GDM1 (cell line): ENCODE measurements at regions not wholly inside any gene's neighbourhood (a gene's known extent, or its start where the extent isn't known, plus 50 kb on each side); places are given as distances from the start of the nearest gene placed in this dataset.

Experiments
- DNase-seq: peaks from one replicate; lab custom pipeline; 2025; lab: John Stamatoyannopoulos, UW

- DNase-seq, result no peak
These were observed 225.5 kb upstream of the ADAMTS5 start for GRCh38 chr21:27192281-27192949.

GRCh38 chr21:27190601-27191000 is 223.7 kb upstream of the ADAMTS5 start:
- no peak for DNase-seq

DNA sequence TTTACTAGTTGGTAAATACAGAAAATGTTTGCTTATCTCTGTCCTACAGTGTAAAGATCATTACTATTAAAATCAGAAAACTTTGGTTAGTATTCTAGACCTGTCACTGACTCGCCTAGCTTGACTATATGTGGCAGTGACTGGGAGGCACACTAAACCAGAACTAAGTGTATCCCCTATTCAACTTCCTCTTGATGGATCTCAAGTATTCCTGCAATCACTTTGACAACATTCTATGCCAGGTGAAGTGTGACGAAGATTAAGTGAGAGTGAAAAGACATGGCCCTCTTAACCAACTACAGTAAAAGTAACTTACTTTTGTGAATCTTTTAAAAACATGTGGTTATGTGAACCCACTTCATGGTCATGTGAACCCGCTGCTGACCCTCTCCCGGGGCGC is 223.0 kb upstream of the ADAMTS5 start:
- no peak for DNase-seq

DNA sequence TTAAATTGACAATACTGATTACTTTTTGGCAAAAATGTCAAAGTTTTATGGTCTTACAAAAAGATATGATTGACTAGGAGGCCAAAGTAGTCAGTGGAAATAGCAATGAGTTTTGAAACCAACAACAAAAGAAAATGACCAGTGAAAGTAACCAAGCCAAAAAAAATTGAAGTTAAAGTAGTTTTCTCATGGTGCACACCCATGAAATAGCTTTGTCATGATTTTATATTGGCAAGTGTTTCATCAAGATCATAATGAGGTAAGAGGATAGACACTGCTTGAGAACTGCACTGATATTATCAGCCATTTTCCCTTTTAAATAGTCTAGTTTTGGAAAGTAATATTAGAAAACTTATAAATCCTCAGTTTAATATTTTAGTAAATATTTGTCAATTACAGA is 206.2 kb upstream of the ADAMTS5 start:
- DNase-seq, result no peak

GRCh38 chr21:27171707-27172106 is 204.8 kb upstream of the ADAMTS5 start:
- DNase-seq, result no peak

GRCh38 chr21:27168084-27168483 is 201.2 kb upstream of the ADAMTS5 start:
- DNase-seq, result no peak

DNA sequence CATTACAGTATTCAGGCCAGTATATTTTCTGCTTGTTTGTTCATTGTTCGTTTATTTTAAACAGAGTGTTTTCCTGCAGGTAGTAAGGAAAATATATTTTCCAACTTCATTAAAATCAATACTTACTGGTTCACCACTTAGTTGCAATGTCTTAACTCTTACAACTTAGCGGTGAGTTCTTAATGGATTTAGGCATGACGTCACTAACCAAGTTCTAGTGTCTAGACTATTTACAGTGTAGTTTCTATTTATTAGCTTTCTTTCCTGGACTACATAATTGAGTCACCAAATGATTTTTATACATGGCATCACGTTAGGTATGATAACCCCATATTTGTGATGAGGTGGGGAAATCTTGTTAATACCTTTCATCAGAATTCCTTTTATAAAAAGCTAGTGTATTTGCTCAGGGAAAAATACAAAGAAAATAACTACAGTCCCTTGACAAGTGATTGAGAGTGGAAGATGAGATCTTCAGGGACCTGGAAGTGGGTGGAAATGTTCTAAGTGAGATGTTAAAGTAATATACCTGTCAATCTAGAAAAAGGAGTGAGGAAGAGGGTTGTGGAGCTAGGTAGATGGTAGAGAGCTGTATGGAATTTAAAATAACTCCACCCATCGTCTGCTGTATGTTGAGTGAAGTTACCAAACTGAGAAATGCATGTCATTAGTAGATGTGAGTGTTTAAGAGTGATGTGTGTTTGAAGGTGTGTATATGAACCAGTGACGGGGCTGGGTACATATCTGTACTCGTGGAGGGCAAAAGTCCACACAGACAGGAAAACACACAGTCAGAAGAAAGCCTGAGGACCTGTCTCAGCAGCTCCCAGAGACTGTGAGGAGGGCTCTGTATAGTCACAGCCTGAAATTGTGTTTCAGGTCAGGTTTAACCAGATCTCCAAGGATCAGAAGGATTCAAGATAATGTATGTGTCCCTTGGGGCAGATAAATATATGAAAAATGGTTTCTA is 197.6 kb upstream of the ADAMTS5 start:
- DNase-seq, result no peak

GRCh38 chr21:27158967-27159366 is 192.1 kb upstream of the ADAMTS5 start:
- DNase-seq, result no peak

- DNase-seq, result no peak
These were observed 190.2 kb upstream of the ADAMTS5 start for GRCh38 chr21:27157097-27157496.

DNA sequence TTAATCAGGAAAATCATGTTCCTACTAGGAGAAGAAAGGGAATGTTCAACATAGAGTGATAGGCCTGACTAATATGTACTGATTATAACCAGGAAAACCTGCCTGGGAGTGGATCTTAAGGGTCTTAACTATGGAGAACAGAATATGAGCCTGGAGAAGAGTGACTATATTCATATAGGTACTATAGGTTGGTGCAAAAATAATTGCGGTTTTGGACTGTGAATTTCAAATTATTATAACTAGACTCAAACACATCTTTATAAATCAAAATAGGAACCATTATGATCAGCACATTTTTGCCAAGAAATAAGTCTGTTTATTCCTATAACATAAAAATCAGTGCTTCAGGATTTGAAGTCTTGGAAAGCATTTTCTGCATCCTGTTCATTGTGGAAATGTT is 189.8 kb upstream of the ADAMTS5 start:
- DNase-seq, result no peak

DNA sequence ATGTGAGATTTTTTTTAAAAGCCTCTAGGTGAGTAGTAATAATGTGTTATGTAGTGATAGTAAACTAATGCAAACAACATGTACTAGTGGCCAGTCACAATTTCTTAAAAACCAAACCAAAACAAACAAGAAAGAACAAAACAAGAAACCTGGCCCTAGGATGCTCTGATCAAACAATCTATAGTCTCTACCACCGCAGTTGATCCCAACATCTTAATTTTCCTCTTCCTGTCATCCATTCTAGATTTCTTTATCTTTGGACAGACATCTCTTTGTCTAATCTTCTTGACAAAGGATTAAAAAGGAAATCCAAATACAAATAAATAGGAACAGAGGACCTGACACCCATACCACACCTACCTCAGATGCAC is 188.2 kb upstream of the ADAMTS5 start:
- no peak for DNase-seq

GRCh38 chr21:27154451-27155129 is 187.7 kb upstream of the ADAMTS5 start:
- DNase-seq, result no peak

- no peak for DNase-seq
These were observed 186.1 kb upstream of the ADAMTS5 start for GRCh38 chr21:27152996-27153395.

- no peak for DNase-seq
These were observed 182.1 kb upstream of the ADAMTS5 start for GRCh38 chr21:27149034-27149433.

- DNase-seq, result no peak
These were observed 179.4 kb upstream of the ADAMTS5 start for GRCh38 chr21:27146268-27146667.

DNA sequence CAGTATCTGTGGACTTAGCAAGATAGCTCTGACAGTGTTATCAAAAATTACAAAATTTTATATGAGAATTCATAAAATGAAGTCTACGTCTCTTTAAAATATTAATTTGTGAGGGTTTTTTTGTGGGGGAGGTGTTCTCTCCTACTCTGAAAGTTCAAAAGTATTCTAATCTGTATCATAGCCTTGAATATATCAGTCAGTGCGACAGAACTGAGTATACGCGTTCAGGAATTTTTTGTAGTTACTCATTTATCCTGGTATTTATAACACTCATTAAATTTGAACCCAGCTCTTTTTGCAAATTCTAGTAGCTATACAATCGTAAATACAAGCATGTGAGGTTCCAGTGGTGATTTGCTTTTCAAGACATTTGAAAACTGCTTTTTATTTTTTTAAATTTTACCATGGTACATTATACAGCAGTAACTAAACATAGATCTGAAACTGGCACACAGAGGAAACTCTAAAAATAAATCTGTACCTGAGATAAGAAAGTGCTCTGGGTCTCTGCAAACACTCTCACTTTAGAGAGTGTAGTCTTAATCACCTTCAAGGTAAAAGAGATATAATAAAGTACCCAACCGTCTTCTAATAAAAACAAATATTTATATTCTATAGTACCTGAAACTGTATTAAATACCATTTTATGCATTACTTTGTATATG is 178.4 kb upstream of the ADAMTS5 start:
- no peak for DNase-seq

GRCh38 chr21:27143476-27143875 is 176.6 kb upstream of the ADAMTS5 start:
- no peak for DNase-seq

- DNase-seq, result no peak
These were observed 172.6 kb upstream of the ADAMTS5 start for GRCh38 chr21:27139526-27139925.

DNA sequence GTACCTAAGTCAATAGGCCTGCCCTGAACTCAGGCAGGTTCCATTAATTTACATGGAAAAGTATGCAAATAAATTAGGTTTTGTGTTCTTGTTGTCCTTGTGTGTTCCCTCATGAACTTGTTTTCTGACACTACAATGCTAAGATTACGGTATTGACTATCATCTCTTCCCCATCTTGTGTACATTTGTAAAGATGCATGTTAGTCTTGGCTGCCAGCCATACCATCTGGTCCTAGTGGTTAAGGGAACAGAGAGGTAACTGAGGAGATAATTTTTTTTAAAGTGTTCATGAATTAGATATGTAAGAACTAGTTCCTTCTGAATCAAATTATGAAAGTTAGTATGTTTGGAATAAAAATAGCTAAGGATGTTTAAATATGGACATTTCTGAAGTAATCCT is 167.6 kb upstream of the ADAMTS5 start:
- no peak for DNase-seq

DNA sequence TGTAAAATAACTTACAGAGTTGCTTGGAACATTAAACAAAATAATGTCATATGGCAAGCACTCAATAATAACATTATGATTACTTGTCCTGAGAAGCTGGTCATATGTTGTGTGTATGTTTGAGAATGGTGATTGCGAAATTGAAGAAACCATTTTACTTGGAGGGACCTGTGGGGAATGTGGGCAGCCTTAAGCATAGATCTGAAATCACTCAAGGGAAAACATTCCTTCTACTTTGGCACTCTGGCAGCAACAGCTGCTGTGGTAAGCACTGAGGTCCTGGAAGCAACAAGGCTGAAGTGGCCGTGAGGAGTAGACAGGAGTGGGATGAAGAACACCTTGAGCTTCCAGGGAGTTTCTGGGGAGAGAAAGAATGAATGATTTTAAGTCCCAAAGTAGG is 165.4 kb upstream of the ADAMTS5 start:
- no peak for DNase-seq

DNA sequence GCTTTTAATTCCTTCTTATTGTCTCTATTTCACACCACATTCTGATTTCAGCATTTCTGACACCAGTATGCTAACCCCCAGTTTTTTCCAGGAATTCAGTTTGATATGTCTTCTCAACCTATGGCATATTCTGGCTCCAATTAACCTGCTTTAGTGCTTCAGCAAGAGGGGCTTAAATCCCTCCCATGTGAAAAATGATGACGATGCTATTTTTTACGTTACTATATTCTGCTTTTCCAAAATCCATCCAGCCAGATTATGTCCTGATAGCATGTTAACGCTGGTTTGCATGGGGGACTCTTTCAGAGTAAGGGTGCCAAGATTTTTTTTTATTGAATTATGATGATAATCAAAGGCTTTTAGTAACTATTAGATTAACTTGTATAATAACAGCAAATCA is 163.3 kb upstream of the ADAMTS5 start:
- no peak for DNase-seq

DNA sequence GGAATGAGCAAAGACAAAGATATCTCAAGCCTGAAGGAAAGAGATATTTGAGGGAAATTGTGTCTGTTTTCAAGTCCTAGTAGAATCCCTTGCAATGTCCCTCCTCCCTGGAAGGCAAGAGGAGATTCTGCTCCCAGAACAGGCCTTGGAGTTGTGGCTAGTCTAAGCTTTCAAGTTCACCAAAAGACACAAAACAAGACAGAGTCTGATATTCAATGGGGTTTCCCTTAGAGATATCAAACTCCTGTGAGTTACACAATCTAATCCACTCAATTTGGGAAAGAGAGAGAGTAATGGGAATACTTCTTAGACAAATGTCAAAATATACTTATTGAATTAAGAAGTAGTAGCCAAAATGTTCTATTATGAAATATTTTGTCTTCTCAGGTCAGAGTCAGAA is 162.8 kb upstream of the ADAMTS5 start:
- DNase-seq, result no peak
